GM21529 (cell line): ENCODE measurements at regions not wholly inside any gene's neighbourhood (a gene's known extent, or its start where the extent isn't known, plus 50 kb on each side); places are given as distances from the start of the nearest gene placed in this dataset.

Experiments
- ATAC-seq: cut with Tn5 transposase; IDR thresholded peaks from one replicate; pipeline ENCODE4 v1.9.1; 2021; ENCODE audit not compliant: unreplicated experiment

DNA sequence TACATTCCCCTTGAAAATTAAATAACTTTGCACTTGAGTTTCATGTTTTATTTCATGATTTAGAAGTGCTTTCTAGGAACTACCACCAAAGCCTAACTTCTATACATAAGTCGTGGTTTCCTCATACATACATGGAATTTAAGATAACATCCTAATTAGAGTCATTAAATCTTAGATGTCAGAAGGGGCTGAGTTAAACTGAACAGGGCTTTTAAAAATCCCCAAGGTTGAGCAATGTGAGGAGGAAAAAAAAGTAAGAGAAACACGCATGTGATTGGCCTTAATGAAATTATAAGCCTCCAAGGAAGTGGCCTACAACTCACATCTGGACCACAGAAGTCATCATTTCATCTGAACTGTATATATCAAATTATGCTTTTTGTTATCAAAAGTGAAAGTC lies 303.1 kb upstream of the SEMA6D start:
- no peak for ATAC-seq

DNA sequence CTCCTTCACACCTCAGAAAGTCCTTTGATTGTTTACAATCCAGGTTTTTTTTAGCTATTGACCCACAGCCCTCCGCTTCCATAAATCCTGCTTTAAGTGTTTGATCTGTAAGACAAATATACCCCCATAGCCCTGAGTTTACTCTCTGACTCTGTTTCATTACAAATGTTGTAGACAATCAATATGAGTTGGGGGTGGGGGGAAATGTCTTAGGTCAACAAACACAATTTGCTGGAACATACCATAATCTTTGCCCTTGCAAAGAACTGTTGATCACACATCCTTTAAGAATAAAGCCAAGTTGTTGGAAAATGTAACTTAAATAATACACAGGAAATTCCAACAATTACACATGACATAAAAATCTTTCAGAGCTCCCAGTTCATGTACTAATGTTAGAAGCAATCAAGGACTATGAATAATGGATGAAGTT lies 301.8 kb upstream of the SEMA6D start:
- no peak for ATAC-seq

DNA sequence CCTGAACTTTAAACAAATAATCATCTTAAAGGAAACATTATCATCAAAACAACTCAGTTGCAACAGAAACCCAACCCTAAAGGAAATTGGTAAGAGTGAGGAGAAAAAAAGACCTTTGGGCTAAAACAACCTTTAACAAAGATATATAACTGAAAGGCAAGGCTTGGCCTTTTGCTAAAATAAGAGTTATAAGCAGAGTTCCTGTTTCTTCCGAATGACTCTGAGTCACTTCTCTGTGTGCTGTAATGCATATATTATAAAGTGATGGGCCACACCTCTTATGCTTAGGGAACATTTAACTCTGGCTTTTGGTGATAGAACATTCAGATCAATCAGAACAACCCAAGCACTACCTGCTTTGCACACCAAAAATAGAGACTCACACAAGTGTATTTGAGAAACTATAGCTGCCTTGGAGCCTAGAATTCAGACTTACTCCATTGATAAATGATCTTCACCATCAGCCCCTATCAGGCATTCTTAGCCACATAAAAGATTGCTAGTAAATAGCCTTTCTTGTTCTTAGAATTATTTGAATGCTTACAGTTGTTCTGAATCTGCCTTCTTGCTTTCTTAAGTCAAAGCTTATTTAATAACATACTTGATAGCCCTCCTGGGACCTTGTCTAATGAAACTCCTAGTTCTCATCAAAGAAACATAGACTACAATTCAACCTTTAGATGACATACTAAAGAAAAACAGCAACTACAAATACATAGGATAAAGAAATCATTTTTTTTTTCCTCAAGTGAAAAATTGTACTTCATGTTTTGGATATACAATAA lies 294.2 kb upstream of the SEMA6D start:
- ATAC-seq = no peak

DNA sequence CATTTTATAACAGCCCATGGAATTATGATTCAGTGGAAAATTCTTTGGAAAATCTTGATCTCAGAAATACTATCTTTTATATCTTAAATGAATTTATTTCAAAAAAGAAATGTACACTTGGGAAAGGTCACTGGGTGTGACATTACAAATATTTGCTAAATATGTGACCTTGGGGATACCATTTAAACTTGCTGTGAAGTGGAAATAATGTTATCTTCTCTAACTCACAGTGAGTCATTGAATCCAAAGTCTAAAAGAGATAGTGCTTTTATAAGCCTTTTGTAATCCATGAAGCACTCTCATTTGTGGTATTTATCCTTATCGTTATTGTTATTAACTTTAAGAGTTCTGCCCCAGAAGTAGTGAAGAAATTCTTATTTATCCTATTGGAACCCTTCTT lies 289.8 kb upstream of the SEMA6D start:
- no peak for ATAC-seq

DNA sequence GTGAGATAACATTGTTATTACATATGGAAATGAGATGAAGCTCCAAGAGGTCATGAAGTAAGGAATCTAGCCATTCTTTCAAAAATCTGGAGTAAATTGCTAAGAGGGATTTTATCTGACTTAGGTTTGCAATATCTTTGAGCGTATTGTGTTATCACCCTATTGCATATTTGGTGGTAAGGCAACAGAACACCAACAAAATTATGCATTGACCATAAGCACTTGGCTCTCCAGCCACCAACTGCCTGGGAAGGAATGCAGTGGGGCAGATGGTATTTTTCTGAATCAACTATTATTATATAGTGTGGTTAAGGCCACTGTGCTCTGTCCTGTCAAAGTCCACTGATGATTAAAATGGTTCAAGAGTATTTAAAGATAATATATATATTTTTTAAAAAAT lies 287.9 kb upstream of the SEMA6D start:
- no peak for ATAC-seq

DNA sequence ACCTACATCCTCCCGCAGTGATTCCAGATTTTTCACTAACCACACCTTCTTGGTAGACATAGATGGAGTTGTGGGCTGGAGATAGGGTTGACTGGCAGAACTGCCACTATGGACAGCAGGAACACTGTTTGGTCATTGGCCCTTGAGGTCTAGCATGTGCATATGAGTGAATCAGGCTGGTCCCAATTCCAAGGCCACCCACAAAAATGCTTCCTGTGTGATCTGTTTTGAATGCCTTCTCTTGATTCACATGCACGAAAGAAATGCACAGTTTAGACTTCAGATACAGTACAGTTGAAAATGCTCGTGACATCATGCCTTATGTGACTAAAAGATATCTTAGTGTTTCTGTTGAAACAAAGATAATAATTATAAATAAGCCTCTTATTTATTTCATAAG lies 285.8 kb upstream of the SEMA6D start:
- ATAC-seq = no peak

DNA sequence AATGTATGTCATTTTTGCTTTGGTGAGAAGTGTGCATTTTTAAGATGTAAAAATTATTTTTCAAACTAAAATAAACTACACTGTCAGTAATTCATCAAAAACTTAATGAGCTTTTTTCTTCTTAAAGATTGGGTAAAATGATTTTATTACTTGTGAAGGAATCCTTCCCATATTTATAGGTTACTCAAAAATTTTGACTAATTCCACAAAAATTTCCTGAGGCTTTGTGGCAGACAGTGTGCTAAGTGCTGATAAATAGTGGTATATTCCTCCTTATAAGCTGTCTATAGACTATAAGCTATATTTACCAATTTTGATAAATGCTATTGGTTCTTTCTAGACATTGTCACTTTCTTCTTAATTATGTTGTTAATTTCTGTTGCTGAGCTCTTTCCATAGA lies 284.5 kb upstream of the SEMA6D start:
- ATAC-seq = no peak

DNA sequence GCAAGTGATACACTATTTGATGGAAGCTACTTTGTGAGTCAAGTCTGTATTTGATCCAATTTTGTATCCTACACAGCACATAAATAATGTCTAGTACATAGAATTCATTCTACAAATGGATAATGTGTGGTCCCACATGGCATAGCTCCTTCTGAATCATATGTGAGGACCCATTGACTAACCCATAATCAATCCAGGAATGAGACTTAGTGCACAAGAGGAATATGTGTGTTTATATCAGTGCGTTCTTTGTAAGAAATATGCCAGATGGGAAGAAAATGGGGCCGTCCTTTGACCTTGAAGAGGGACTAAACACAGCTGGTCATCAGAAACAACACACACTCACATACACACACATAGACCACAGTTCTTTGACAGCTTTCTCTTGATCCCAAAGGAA lies 282.7 kb upstream of the SEMA6D start:
- ATAC-seq = no peak

DNA sequence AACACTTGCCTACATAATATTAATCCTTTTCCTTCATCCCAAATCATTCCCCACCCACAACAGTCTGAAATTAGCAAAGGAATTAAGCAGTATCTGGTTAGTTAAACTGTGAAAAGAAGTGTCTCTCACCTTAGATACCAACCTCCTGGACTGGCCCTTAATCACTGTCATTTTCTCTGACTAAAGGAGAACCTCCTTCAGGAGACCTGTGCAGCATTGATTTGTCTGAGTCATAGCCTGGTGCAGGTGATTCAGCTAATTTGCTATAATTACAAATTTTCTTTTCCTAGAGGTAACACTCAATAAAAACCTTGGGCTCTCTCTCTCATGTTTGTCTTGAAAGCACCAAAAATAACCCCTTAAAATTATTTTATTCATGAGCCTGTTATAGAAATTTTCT lies 279.8 kb upstream of the SEMA6D start:
- no peak for ATAC-seq

DNA sequence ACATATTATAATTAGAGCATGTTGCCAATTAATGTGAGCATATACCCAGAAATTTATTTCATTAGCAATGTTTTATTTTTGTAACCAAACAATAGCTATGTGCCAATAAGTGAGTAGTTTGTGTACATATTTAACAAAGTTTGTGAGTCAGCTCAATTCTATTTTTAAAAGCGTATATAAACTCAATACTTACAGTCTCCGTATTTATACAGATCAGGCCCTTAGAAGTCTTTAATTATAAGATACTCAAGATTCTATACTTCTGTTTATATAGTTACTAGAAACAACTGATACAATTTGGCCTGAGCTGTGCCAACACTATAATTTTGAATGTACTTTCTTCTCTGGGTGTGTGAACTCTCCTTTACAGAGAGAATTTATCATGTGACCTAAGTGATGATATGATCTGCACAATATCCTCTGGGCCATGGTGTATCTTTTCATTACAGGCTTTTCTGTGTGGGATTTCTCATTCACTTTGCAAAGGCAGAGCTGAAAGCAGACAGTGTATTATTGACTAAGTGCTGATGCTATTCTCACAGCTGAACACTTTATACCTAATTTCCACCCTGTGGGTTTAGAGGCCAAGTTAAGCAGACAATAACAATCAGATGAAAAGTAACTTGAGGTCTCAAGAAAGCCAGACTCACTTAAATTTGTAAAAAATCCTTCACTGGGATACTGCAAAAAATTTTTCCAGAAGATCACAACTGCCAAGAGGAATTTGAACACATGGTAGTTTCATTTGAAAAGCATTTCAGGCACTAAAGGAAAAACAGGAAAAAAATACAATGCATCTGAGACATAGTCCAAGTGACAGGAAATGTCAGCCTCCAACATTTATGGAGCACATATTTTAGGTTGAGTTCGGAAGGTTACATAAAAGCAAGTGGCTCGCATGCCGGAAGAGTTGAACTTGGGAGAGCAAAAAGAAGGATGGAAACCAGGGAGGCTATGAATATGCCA lies 277.9 kb upstream of the SEMA6D start:
- ATAC-seq = no peak

DNA sequence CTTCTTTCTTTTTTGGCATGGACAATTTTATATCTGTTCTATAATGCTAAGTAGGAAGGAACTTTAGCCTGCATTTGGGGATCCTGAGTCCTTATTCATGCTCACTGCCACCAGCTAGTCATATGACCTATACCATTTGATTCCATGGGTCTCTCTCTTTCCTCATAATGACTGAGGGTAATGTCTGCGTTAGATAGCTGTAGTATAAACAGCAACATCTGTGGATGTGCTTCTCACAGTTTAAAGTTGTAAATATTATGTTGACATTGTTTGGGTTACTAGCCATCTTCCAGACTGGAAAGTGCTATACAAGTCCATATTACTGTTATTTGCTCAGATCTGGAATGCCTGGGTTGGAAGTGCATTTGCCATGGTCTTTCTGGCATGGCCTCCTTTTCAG lies 274.9 kb upstream of the SEMA6D start:
- ATAC-seq = no peak

DNA sequence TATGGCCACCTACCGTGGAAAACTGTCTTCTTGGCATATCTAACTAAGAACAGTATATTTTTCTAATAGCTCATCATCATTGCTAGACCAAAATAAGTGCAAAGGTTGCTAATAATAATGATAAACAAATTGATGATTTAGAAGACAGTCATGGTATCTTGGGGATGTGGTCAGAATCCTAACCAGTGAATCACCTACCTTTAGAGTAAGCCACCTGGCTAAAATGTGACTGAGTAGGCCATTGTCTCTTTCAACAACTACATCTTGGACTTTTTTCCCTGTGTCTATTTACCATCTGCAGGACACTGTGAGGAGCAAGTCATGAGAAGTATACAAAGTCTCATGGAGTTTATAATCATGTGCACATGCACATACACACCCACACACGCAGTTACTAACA lies 273.5 kb upstream of the SEMA6D start:
- no peak for ATAC-seq

DNA sequence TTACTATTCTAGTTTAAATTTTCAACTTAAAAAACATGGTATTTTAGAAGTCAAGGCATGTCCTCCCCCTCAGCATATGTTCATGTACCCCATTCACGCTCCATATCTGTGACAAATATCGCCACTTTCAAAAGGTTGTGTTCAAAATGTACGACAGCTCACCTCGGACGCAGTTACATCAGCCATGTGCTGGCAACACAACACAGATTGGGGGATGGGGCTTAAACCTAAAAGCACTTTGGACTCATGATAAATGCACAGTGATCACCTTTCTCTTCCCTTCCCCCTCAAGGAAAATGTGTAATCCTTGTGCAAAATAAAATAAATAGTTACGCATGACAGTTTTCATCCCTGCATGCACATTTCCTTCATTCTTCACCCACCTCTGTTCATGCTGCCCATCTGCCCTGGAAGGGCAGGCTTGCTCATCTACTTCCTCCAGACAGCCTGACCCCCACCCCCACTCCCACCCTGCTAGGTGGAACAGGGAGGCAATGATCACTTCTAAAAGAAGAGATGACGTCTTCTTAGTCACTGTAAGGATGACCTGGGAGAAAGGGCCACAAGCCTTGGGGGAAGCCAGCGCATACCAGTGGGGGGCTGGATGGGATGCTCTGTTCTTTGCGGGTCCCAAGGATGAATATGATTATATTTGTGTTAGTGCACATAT lies 271.4 kb upstream of the SEMA6D start:
- no peak for ATAC-seq

DNA sequence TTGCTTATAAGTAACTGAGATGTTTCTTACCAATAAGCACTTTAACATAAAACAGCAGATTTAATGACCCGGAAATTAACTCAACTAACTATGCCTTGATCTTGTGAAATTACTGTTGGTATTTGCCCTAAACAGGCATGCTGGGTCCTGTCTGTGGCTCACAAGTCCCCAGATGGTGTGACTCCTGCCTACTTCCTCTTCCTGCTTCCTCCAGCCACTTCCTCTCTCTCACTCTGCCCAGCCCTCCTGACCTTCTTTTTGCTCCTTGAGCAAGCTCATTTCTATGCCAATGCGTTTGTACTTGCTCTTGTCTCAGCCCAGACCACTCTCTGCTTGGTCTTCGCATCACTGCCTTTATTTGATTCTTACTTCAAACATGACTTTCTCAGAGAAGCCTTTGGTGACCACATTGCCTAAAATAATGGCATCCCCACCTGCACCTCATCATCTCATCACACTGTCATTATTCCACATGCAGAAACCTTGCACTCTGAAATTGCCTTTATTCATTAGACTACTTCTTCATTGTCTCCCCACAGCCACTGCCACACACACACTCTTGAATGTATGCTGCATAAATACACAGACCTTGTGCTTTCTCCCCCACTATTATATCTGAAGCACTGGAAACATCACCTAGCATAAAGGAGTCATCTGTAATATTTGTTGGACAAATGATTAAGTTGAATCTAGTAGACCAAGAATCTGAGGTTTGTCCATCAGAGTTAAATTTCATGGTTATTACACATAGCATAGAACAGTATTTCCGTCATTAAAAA lies 256.3 kb upstream of the SEMA6D start:
- ATAC-seq = no peak

DNA sequence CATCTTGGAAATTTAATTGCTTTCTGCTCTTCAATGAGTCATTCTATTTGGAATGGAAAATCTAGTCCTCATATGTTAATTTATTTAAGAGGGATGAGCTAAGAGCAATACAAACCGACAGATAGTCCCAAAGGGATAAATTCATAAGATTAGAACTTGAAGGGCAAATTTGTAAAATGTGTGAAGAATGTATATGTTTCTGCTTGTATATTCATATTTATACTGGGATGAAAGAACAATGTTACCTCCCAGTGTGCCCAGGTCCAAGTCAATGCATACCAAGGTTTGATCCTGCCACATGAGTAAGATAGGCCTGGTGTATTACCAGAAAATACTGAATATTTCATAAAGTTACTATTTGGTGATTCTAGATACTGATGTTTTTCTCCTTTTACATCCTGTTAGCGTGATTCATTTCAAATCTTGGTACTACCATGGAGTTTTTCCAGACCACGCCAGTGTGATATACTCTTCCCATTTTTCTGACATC lies 255.6 kb upstream of the SEMA6D start:
- no peak for ATAC-seq

DNA sequence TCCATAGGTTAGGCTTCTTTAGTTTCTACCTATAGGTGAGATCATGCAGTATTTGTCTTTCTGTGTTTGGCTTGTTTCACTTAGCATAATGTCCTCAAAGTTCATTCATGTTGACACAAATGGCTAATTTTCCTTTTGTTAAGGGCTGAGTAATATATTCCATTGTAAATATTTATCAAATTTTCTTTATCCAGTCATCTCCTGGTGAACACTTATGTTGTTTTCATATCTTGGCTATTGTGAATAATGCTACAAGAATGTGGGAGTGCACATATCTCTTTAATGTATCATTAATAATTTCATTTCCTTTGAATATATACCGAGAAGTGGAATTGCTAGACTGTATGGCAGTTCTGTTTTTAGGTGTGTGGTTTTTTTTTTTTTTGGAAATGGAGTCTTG lies 250.9 kb upstream of the SEMA6D start:
- ATAC-seq = no peak

DNA sequence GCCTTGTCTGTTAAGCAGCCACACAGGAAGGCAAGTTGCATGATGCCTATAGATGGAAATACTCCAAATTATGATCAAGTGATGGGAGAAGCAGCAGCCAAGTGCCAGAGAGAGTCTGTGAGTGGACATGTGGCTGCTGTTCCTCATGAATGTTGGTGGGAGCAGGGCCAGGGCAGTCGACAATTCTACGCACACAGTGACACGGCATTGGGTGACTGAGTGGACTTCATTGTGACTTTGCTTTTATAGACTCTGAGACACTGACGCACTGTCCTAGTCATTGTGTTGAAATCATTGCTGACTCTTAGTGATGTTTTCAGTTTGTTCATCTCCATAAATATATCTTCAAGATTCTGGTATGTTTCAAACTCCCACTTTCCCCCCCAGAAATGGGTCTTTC lies 246.3 kb upstream of the SEMA6D start:
- ATAC-seq = no peak

DNA sequence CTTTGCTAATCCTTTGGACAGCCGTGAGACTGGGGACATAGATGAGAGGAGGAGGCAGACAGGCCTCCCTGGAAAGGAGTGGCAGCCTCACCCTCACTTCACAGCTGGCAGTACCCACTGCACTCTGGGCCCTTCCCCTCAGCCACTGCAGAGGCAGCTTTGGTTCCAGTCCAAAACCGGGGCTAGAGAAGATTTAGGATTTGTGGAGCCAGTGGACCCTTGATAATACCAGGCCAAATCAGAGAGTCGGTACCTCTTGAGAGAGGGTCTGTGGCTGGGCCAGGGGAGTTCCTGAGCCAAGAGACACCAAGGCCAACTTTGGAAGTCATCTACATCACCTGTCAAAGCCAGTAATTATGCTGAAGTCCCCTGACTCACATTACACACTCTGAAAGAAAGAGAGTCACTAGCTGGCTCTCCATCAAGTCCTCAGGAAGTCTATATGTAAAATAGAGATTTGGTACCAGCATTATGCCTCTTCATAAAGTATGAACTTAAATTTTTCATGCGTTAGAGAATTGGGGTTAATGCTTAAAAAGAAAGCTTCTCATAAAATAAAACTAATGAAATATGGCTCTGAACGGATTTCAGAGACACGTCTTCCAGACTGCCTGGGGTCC lies 244.1 kb upstream of the SEMA6D start:
- ATAC-seq = no peak

DNA sequence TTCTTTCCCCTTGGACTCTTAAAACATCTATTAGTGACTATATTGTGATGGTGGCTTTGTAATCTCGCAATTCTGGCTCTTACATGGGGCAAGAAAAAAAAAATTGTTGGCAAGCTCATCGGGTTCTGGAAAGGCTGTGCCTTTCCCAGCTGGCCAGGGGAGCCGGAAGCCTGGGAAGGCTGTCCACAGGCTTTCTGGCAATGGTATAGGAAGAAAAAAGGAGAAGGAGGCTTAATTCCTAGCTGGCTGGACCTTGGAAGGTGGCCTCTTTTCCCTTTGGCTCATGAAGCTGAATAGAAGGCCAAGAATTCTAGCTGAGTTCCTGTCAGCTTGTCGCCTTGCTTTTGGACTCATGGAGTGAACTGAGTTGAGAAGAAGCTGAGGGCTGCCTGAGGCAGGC lies 243.5 kb upstream of the SEMA6D start:
- ATAC-seq = no peak

DNA sequence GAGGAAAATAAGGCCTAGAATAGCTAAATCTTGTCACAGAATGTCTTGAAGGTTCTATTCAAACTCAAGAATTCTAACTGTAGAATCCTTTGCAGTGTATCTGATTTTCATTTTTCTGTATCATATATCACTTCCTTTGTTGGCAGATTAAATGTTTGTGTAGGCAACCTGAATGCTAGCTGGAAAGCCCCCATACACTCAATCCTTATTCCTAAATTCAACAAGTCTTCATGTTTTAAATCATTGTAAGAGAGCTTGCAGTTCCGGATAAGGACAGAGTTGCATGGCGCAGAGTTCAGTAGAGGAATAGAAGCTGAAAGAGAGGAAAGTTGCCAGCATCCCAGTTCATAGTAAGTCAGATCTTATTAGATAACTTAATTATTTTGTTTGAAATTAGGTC lies 242.0 kb upstream of the SEMA6D start:
- no peak for ATAC-seq
